GM12872 (cell line): ENCODE measurements at regions not wholly inside any gene's neighbourhood (a gene's known extent, or its start where the extent isn't known, plus 50 kb on each side); places are given as distances from the start of the nearest gene placed in this dataset.

Experiments
- TF ChIP-seq, protein P1 (sequence below): IDR thresholded peaks from 3 replicates; pipeline ENCODE4 v1.5.1; 2011; ENCODE audit warnings: low read depth, mild to moderate bottlenecking, low read length, moderate library complexity; ENCODE audit not compliant: insufficient read depth

DNA sequence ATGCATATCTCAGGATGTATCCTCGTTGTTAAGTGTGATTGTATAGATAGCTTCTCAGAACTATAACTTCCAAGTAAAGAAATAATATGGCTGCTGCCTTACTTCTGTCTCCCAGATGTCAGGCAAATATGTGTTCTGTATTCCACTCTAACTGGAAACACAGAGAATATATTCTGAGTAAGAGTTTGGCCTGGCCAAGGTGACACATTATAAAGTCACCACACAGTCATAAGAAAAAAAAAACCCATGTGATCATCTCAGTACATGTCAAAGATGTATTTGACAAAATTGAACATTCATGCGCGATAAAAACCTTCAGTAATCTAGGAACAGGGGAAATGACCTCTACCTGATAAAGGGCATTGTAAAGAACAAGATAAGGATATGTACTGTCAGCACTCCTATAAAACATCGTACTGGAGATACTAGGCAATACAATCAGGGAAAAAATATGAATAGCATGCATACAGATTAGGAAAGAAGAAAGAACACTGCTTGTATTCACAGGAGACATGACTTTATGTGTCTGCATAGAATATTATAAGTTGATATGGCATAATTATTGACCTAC is 207.1 kb downstream of the ZNF330 start:
- TF ChIP-seq, protein P1, sequence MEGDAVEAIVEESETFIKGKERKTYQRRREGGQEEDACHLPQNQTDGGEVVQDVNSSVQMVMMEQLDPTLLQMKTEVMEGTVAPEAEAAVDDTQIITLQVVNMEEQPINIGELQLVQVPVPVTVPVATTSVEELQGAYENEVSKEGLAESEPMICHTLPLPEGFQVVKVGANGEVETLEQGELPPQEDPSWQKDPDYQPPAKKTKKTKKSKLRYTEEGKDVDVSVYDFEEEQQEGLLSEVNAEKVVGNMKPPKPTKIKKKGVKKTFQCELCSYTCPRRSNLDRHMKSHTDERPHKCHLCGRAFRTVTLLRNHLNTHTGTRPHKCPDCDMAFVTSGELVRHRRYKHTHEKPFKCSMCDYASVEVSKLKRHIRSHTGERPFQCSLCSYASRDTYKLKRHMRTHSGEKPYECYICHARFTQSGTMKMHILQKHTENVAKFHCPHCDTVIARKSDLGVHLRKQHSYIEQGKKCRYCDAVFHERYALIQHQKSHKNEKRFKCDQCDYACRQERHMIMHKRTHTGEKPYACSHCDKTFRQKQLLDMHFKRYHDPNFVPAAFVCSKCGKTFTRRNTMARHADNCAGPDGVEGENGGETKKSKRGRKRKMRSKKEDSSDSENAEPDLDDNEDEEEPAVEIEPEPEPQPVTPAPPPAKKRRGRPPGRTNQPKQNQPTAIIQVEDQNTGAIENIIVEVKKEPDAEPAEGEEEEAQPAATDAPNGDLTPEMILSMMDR, result no peak

DNA sequence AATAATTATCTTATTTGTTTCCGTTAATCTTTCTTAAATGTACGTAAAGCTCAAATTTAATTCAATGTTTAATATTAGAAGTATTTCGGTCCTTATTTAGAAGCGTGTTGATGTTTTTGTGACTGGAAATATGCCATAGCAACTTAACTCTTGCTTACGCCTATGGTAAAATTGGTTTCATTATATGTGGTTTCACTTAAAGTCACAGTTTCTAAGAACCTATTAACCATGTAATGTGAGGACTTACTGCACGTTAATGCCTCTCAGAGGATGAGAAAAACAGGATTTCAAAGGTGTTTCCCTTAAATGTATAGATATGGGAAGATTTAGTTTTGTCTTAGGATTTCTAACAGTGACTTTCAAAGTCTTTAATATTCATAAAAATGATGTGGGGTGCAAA is 206.4 kb upstream of the IL15 start:
- TF ChIP-seq, protein P1, result no peak

GRCh38 chr4:141430686-141431085 is 205.7 kb upstream of the IL15 start:
- TF ChIP-seq, protein P1, result no peak

GRCh38 chr4:141432000-141432712 is 204.2 kb upstream of the IL15 start:
- TF ChIP-seq, protein P1, result no peak

GRCh38 chr4:141435446-141436225 is 200.7 kb upstream of the IL15 start:
- TF ChIP-seq, protein P1, result no peak

GRCh38 chr4:141439223-141439622 is 197.2 kb upstream of the IL15 start:
- TF ChIP-seq, protein P1, result no peak

DNA sequence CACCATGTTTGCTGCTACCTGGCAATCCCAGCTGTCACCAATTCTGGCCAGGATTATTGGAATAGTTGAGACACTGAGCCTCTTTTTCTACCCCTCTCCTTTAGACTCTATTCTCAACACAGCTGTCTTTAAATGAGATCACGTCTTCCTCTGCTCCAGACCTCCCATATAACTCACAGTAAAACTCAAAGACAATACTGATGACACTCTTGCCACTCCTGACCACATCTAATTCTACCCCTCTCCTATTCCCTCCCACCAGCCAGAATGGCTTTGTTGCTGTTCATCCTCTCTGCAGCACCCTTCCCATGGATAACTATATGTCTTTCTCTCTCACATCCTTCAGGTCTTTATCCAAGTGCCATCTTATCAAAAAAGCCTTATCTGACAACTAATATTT is 188.6 kb upstream of the IL15 start:
- TF ChIP-seq, protein P1, result no peak
